Heart right ventricle (tissue), 16 donors: ENCODE measurements at regions not wholly inside any gene's neighbourhood (a gene's known extent, or its start where the extent isn't known, plus 50 kb on each side); places are given as distances from the start of the nearest gene placed in this dataset.
A peak's percentile ranks its signal among the peaks of the same experiment; 100 is the strongest.

Experiments
- ATAC-seq, 8 donors: fragments of 200-7000 bp; cut with Tn5 transposase; one replicate each; pipeline ENCODE4 v1.9.1; 2020; ENCODE audit warnings: mild to moderate bottlenecking in 8 of 8, moderate library complexity in 8 of 8, moderate number of reproducible peaks in 1 of 8
- DNase-seq, 2 donors: peaks; one replicate each; pipeline ENCODE4 v3.0.0-alpha.2; 2020
- H3K27ac ChIP-seq, 10 donors: fragments of 200-600 bp; sonication (generic) in 2 of 10; one replicate each; pipeline versions ENCODE4 v1.5.0 to v1.8.0; 2020 to 2022; ENCODE audit warnings: mild to moderate bottlenecking in 3 of 10
- H3K27me3 ChIP-seq, 7 donors: fragments of 200-600 bp; one replicate each; pipeline ENCODE4 v1.8.0; 2021 to 2022; ENCODE audit warnings: mild to moderate bottlenecking in 2 of 7
- H3K36me3 ChIP-seq, 9 donors: fragments of 200-600 bp; sonication (generic) in 1 of 9; one replicate each; pipeline versions ENCODE4 v1.5.0 to v1.8.0; 2020 to 2022; ENCODE audit warnings: mild to moderate bottlenecking in 2 of 9
- H3K4me1 ChIP-seq, 9 donors: fragments of 200-600 bp; sonication (generic) in 1 of 9; one replicate each; pipeline versions ENCODE4 v1.5.0 to v1.8.0; 2020 to 2022; ENCODE audit warnings: mild to moderate bottlenecking in 4 of 9
- H3K4me3 ChIP-seq, 10 donors: fragments of 200-600 bp; sonication (generic) in 2 of 10; one replicate each; pipeline versions ENCODE4 v1.5.0 to v1.8.0; 2020 to 2022; ENCODE audit warnings: mild to moderate bottlenecking in 7 of 10, moderate library complexity in 2 of 10
- H3K9me3 ChIP-seq, 11 donors: fragments of 200-600 bp in 10 of 11; sonication (generic) in 2 of 11; one replicate each; pipeline versions ENCODE4 v1.5.0 to v1.8.0; 2013 to 2022; ENCODE audit warnings: mild to moderate bottlenecking in 2 of 11, control low read depth in 1 of 11, moderate library complexity in 1 of 11
- CTCF ChIP-seq, 9 donors: fragments of 200-600 bp; sonication (generic) in 2 of 9; IDR thresholded peaks; one replicate each; pipeline versions ENCODE4 v1.5.0 to v1.8.0; 2021 to 2022; ENCODE audit warnings: antibody characterized with exemption in 9 of 9, mild to moderate bottlenecking in 5 of 9, moderate library complexity in 1 of 9
- WGBS, 2 donors: extraction: QIAGEN DNeasy Blood & Tissue Kit; methylation state at CpG; one replicate each; pipeline ENCODE4 v1.1.7; 2013; ENCODE audit warnings: inconsistent platforms in 1 of 2; 5-methylcytosine and 5-hydroxymethylcytosine counted together
- intact Hi-C, 10 donors: fragments of 100-400 bp; cut with DNase I; formaldehyde crosslinking; loops; one replicate each; pipeline versions ENCODE4 v1.11.1 to v1.14.2; 2022
- donor health status: Arrhythmogenic right ventricular cardiomyopathy.
- donor health status: ischemic (EF 13 %, LVEDD 7.1; RV severe dilation, severe dysfunction).
- donor health status: healthy with polysubstance abuse.
- donor health status: DM: no; HTN: yes; CAD: no.
- donor health status: DM: no; HTN: no; CAD: no.
- donor health status: ischemic (EF 25% LVEDD 6.9; RV normal size, moderate dysfunction).
- donor health status: ischemic (EF 25% LVEDD 5.7; RV mildly dilated, moderate dysfunction).
- donor health status: healthy.
- donor health status: DM: yes; HTN: yes; CAD: no.
- donor health status: Ischemic cardiomyopathy.
- donor health status: ischemic (EF 35%, LVEDD 5.7; RV mildly dilated, moderate dysfunction).
- donor health status: nonischemic (EF 11% LVEDD 7.7; RV severe dilation, severe dysfunction).
- donor health status: DM: yes; HTN: yes; CAD: no.
- donor health status: PGD.
- donor health status: ischemic (EF 29% LVEDD 5.4; RV normal size, mild dysfunction).
- donor health status: nonischemic (EF 23%, LVEDD 6.1; RV moderate dilation, normal function).

DNA sequence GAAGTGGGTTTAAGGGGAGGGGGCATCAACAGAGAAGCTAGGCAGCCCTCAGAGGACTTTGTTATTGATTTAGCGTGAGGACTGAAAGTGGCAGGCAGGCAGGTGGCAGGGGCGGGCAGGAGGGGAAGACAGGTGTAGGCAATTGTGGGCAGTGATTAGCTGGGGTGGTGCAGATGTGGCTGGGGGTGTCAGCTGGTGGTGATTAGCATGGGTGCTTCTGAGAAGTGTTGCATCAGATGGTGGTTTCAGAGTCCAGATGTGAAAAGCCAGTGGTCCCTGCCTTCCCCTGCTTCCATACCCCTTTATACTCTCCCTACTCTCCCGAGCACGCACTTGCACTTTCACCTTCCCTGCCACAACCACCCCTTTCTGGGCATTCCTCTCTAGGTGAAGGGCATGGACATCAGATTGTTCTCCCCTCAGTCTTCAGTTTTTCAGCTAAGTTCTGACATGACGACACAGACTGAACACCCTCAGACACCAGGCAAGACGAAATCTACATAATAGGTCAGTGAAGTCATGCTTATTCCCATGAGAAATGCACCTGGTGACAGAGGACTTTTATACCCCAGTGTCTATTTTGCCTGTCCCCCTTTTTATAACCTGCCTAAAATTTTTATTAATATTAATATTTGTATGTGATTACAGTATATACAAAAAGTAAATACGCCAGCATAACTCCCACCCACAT lies 435.7 kb upstream of the CADM1 start:
- no peaks in the 10 kb centered on the region for H3K36me3 ChIP-seq
- no peak for TF ChIP-seq CTCF (IDR thresholded peaks at IDR 0.05)
- DNase-seq (no peak), ATAC-seq (no peak)
- intact Hi-C loops, result no loop called here
- no peak overlapping the region for H3K27ac ChIP-seq
- H3K27me3 ChIP-seq, result peaks cover 0 to 25% (median 10%) of the 10 kb centered on the region in 7 donors
- no peaks in the 10 kb centered on the region for H3K9me3 ChIP-seq
- H3K4me3 ChIP-seq, result no peak overlapping the region
- 82 to 85% methylated on average over 7 of the region's 7 CpGs for WGBS, 2 donors
- H3K4me1 ChIP-seq, result peaks cover 0 to 11% (median 0%) of the 10 kb centered on the region in 9 donors

GRCh38 chr11:115939104-115939730 lies 435.0 kb upstream of the CADM1 start:
- Histone ChIP-seq H3K9me3 (no peaks in the 10 kb centered on the region), H3K4me1 (peaks cover 0 to 11% (median 0%) of the 10 kb centered on the region in 9 donors), H3K4me3 (no peak overlapping the region), H3K36me3 (no peaks in the 10 kb centered on the region), H3K27ac (no peak overlapping the region), H3K27me3 (peaks cover 0 to 25% (median 10%) of the 10 kb centered on the region in 7 donors)
- TF ChIP-seq CTCF (IDR thresholded peaks at IDR 0.05), result no peak
- no peak for DNase-seq
- ATAC-seq, result peak in 7 of 8 donors; percentile 28 to 75 (median 65)
- intact Hi-C loops, result no loop called here
- whole genome bisulfite sequencing, 2 donors, result 39 to 41% methylated on average over 6 of the region's 6 CpGs

DNA sequence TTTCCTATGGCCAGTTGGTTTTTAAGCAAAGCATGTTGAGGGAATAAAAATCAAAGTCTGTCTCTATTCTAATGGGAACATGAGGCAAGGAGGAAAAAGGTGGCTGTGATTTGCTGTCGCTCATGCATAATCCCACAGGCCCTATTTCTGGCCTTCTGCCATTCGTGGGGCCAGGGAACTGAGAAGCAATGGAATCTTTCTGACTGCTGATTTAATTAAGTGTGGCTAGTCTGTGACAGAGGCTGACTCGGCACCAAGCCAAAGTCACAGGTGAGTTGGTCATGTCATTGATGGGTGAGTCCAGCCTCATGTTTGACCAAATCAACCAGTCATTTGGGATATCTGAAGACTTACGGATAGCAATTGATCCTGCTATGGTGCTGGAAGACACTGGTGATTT lies 429.3 kb upstream of the CADM1 start:
- no peak for TF ChIP-seq CTCF (IDR thresholded peaks at IDR 0.05)
- 53 to 60% methylated on average over 4 of the region's 4 CpGs for WGBS, 2 donors
- peaks cover 0 to 3% (median 0%) of the 10 kb centered on the region in 7 donors for H3K27me3 ChIP-seq
- no peak overlapping the region for H3K27ac ChIP-seq
- H3K4me3 ChIP-seq, result no peak overlapping the region
- H3K9me3 ChIP-seq, result no peaks in the 10 kb centered on the region
- no peaks in the 10 kb centered on the region for H3K36me3 ChIP-seq
- intact Hi-C loops, result no loop called here
- ATAC-seq (no peak), DNase-seq (no peak)
- H3K4me1 ChIP-seq, result peaks cover 5 to 26% (median 16%) of the 10 kb centered on the region in 9 donors

GRCh38 chr11:115931548-115932083 lies 427.4 kb upstream of the CADM1 start:
- Histone ChIP-seq H3K27me3 (peaks cover 0 to 11% (median 0%) of the 10 kb centered on the region in 7 donors), H3K27ac (peak overlapping the region in 1 of 10 donors; percentile 31), H3K4me3 (no peak overlapping the region), H3K4me1 (peaks cover 5 to 26% (median 16%) of the 10 kb centered on the region in 9 donors), H3K9me3 (no peaks in the 10 kb centered on the region), H3K36me3 (no peaks in the 10 kb centered on the region)
- 93 to 95% methylated on average over 1 of the region's 1 CpG for WGBS, 2 donors
- ATAC-seq (no peak), DNase-seq (no peak)
- intact Hi-C loops, result no loop called here
- no peak for TF ChIP-seq CTCF (IDR thresholded peaks at IDR 0.05)
